Neural cell (in vitro differentiated cells): ENCODE measurements at regions not wholly inside any gene's neighbourhood (a gene's known extent, or its start where the extent isn't known, plus 50 kb on each side); places are given as distances from the start of the nearest gene placed in this dataset.

ENCODE experiments used
- H2AFZ ChIP-seq: fragments of 200-600, 300-800 bp; sonication (generic), shearing (Covaris generic); 2 replicates; pipeline ENCODE4 v1.6.0; 2014; ENCODE audit warnings: low read depth, mild to moderate bottlenecking, antibody characterized with exemption, low read length, moderate library complexity
- H3F3A ChIP-seq: fragments of 200-600 bp; shearing (Covaris generic); 2 replicates; pipeline ENCODE4 v1.6.1; 2016; ENCODE audit warnings: mild to moderate bottlenecking, moderate library complexity, mixed read lengths, antibody characterized with exemption, low read length; ENCODE audit not compliant: insufficient read depth, poor library complexity, severe bottlenecking
- H3K27ac ChIP-seq: fragments of 200-600, 300-800 bp; sonication (generic), shearing (Covaris generic); 2 replicates; pipeline ENCODE4 v1.5.1; 2014; ENCODE audit warnings: mild to moderate bottlenecking, low read length, moderate library complexity
- H3K27me3 ChIP-seq: fragments of 300-800, 200-600 bp; sonication (generic), shearing (Covaris generic); 2 replicates; pipeline ENCODE4 v1.6.0; 2014; ENCODE audit warnings: mild to moderate bottlenecking, low read depth, low read length, moderate library complexity; ENCODE audit not compliant: insufficient read depth
- H3K36me3 ChIP-seq: fragments of 300-800, 200-600 bp; sonication (generic), shearing (Covaris generic); 2 replicates; pipeline ENCODE4 v1.5.1; 2014; ENCODE audit warnings: mild to moderate bottlenecking, antibody characterized with exemption, low read length, moderate library complexity; ENCODE audit not compliant: insufficient read depth
- H3K4me2 ChIP-seq: fragments of 300-800, 200-600 bp; sonication (generic), shearing (Covaris generic); 2 replicates; pipeline ENCODE4 v1.6.0; 2014; ENCODE audit warnings: mild to moderate bottlenecking, low read length
- H3K4me3 ChIP-seq: fragments of 300-800, 200-600 bp; sonication (generic), shearing (Covaris generic); 2 replicates; pipeline ENCODE4 v1.5.1; 2014; ENCODE audit warnings: mild to moderate bottlenecking, low read length, moderate library complexity
- H3K79me2 ChIP-seq: fragments of 200-600 bp; shearing (Covaris generic); replicated peaks from 2 replicates; pipeline ENCODE4 v1.6.0; 2014; ENCODE audit warnings: mild to moderate bottlenecking, low read length, moderate library complexity; ENCODE audit not compliant: insufficient read depth
- H3K9ac ChIP-seq: fragments of 300-800, 200-600 bp; sonication (generic), shearing (Covaris generic); 2 replicates; pipeline ENCODE4 v1.6.1; 2016; ENCODE audit warnings: mild to moderate bottlenecking, low read length, mixed read lengths
- H3K9me2 ChIP-seq: fragments of 200-600 bp; shearing (Covaris generic); 2 replicates; pipeline ENCODE4 v1.6.1; 2016; ENCODE audit warnings: mild to moderate bottlenecking, low read length, mixed read lengths; ENCODE audit not compliant: insufficient read depth
- H3K9me3 ChIP-seq: fragments of 200-600, 300-800 bp; sonication (generic), shearing (Covaris generic); 2 replicates; pipeline ENCODE4 v1.6.1; 2016; ENCODE audit warnings: mild to moderate bottlenecking, mixed run types, low read length, moderate library complexity, mixed read lengths
- H4K20me1 ChIP-seq: fragments of 200-600 bp; shearing (Covaris generic); 2 replicates; pipeline ENCODE4 v1.6.1; 2016; ENCODE audit warnings: mild to moderate bottlenecking, mixed run types; ENCODE audit not compliant: insufficient read depth
- CTCF ChIP-seq: fragments of 450-650 bp; IDR thresholded peaks from 2 replicates; pipeline ENCODE4 v1.5.1; 2014; ENCODE audit warnings: antibody characterized with exemption, mild to moderate bottlenecking, moderate library complexity; ENCODE audit not compliant: poor library complexity, severe bottlenecking
- EP300 ChIP-seq: fragments of 450-650 bp; conservative IDR thresholded peaks from 2 replicates; pipeline ENCODE4 v1.6.1; 2014; ENCODE audit warnings: antibody characterized with exemption, mild to moderate bottlenecking, moderate library complexity; ENCODE audit not compliant: poor library complexity, severe bottlenecking
- EZH2 ChIP-seq: fragments of 200-600, 300-800 bp; shearing (Covaris generic), sonication (generic); IDR thresholded peaks from 2 replicates; pipeline ENCODE4 v1.6.1; 2014; ENCODE audit warnings: antibody characterized with exemption, low read length, borderline replicate concordance, mild to moderate bottlenecking; ENCODE audit not compliant: insufficient read depth, poor library complexity, severe bottlenecking
- MXI1 ChIP-seq: fragments of 450-650 bp; conservative IDR thresholded peaks from 2 replicates; pipeline ENCODE4 v1.6.1; 2014; ENCODE audit warnings: antibody characterized with exemption, mild to moderate bottlenecking; ENCODE audit not compliant: poor library complexity, severe bottlenecking
- POLR2AphosphoS5 ChIP-seq: IDR thresholded peaks from 2 replicates; pipeline ENCODE4 v1.6.1; 2012
- RAD21 ChIP-seq: fragments of 450-650 bp; conservative IDR thresholded peaks from 2 replicates; pipeline ENCODE4 v1.6.1; 2014; ENCODE audit warnings: antibody characterized with exemption, mild to moderate bottlenecking, moderate library complexity
- REST ChIP-seq: IDR thresholded peaks from 2 replicates; pipeline ENCODE4 v1.6.1; 2012; ENCODE audit warnings: borderline replicate concordance
- SMC3 ChIP-seq: fragments of 450-650 bp; conservative IDR thresholded peaks from 2 replicates; pipeline ENCODE4 v1.6.1; 2014; ENCODE audit warnings: antibody characterized with exemption, mild to moderate bottlenecking, moderate library complexity; ENCODE audit not compliant: poor library complexity
- TAF1 ChIP-seq: IDR thresholded peaks from 2 replicates; pipeline ENCODE4 v1.6.1; 2012; ENCODE audit warnings: low read depth

- Histone ChIP-seq H3K9ac (no peak overlapping the region), H3K27me3 (no peaks in the 10 kb centered on the region), H3K36me3 (no peaks in the 10 kb centered on the region), H3K79me2 (no peaks in the 10 kb centered on the region), H3F3A (no peaks in the 10 kb centered on the region), H3K9me2 (no peaks in the 10 kb centered on the region), H3K27ac (no peak overlapping the region), H2AFZ (no peak overlapping the region), H4K20me1 (no peaks in the 10 kb centered on the region), H3K4me2 (no peak overlapping the region), H3K9me3 (no peaks in the 10 kb centered on the region), H3K4me3 (no peak overlapping the region)
- TF ChIP-seq TAF1 (no peak), MXI1 (no peak), EP300 (no peak), POLR2AphosphoS5 (no peak), SMC3 (no peak), REST (no peak), RAD21 (no peak), CTCF (no peak), EZH2 (no peak)
Measured at GRCh38 chr5:4252385-4252784, 656.8 kb downstream of the IRX1 start.

DNA sequence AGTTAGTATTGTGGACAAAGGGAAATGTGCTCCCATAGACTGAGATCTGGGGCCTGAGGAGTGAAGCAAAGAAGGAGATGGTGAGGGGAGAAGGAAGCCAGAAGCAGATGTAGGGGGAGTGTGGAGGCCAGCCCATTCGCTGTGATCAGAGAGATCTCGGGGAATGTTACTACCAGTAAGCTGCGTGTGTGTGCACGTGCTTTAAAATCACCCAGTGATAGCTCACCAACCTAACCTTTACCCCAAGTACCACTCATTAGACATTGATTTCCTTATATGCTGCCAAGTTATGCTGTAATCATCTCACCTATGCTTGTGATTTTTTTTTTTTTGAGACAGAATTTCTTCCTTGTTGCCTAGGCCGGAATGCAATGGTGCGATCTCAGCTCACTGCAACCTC lies 659.1 kb downstream of the IRX1 start:
- H3K4me3 ChIP-seq = no peak overlapping the region
- no peaks in the 10 kb centered on the region for H4K20me1 ChIP-seq
- no peaks in the 10 kb centered on the region for H3K27me3 ChIP-seq
- no peaks in the 10 kb centered on the region for H3K9me2 ChIP-seq
- H3K79me2 ChIP-seq = no peaks in the 10 kb centered on the region
- no peaks in the 10 kb centered on the region for H3F3A ChIP-seq
- no peaks in the 10 kb centered on the region for H3K36me3 ChIP-seq
- H2AFZ ChIP-seq = no peak overlapping the region
- no peaks in the 10 kb centered on the region for H3K9me3 ChIP-seq
- no peak overlapping the region for H3K27ac ChIP-seq
- no peak overlapping the region for H3K4me2 ChIP-seq
- TF ChIP-seq CTCF (no peak), MXI1 (no peak), EP300 (no peak), TAF1 (no peak), POLR2AphosphoS5 (no peak), EZH2 (no peak), REST (no peak), SMC3 (no peak)
- no peak overlapping the region for H3K9ac ChIP-seq
